ENCODE measurements at regions not wholly inside any gene's neighbourhood (a gene's known extent, or its start where the extent isn't known, plus 50 kb on each side); places are given as distances from the start of the nearest gene placed in this dataset.

DNA sequence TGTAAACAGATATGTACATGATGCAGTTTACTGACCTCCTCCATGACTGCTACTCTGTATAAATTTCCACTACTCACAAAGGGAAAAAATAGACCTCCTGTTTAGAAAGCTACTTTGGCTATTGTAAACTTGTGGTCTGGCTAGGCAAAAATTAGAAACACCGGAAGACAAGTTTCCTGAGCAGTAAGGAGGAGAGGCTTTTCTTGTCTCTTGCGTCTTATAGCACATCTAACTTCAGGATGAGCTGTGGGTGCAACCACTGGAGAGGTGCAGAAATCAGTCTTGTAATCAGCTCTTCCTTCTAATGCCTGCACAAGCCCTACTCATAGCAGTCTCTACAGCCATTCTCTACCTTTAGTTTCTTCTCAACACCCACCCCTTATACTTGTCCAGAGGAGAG is 296.5 kb upstream of the SLC35B3 start:
- DNase-seq, result no peak
- intact Hi-C loops (cut with DNase I), result no loop called here

GRCh38 chr6:8710668-8711431 is 275.5 kb upstream of the SLC35B3 start:
- DNase-seq, result no peak
- H3K27me3 ChIP-seq, result no peaks in the 10 kb centered on the region
- WGBS, 2 donors, result 80 to 81% methylated on average over 5 of the region's 5 CpGs
- H3K9me3 ChIP-seq, result no peaks in the 10 kb centered on the region
- peaks cover 6 to 14% of the 10 kb centered on the region in 2 donors for H3K4me1 ChIP-seq
- TF ChIP-seq, protein P1, sequence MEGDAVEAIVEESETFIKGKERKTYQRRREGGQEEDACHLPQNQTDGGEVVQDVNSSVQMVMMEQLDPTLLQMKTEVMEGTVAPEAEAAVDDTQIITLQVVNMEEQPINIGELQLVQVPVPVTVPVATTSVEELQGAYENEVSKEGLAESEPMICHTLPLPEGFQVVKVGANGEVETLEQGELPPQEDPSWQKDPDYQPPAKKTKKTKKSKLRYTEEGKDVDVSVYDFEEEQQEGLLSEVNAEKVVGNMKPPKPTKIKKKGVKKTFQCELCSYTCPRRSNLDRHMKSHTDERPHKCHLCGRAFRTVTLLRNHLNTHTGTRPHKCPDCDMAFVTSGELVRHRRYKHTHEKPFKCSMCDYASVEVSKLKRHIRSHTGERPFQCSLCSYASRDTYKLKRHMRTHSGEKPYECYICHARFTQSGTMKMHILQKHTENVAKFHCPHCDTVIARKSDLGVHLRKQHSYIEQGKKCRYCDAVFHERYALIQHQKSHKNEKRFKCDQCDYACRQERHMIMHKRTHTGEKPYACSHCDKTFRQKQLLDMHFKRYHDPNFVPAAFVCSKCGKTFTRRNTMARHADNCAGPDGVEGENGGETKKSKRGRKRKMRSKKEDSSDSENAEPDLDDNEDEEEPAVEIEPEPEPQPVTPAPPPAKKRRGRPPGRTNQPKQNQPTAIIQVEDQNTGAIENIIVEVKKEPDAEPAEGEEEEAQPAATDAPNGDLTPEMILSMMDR (IDR thresholded peaks at IDR 0.05), result no peak
- no peak for TF ChIP-seq POLR2A (IDR thresholded peaks at IDR 0.05)
- no peaks in the 10 kb centered on the region for H3K36me3 ChIP-seq
- H3K4me3 ChIP-seq (replicated peaks in 1 of 3), result no peak overlapping the region
- intact Hi-C loops (cut with DNase I), result no loop called here
- no peak overlapping the region for H3K27ac ChIP-seq

More for the DNA sequence above, 296.5 kb upstream of the SLC35B3 start:
- TF ChIP-seq, protein P1 (IDR thresholded peaks at IDR 0.05), result no peak
- H3K27me3 ChIP-seq, result no peaks in the 10 kb centered on the region
- 77 to 79% methylated on average over 2 of the region's 2 CpGs for WGBS, 2 donors
- H3K27ac ChIP-seq, result no peak overlapping the region
- no peaks in the 10 kb centered on the region for H3K36me3 ChIP-seq
- no peak overlapping the region for H3K4me3 ChIP-seq (replicated peaks in 1 of 3)
- H3K9me3 ChIP-seq, result no peaks in the 10 kb centered on the region
- no peaks in the 10 kb centered on the region for H3K4me1 ChIP-seq

GRCh38 chr6:8707956-8708772 is 272.8 kb upstream of the SLC35B3 start:
- Histone ChIP-seq H3K27me3 (no peaks in the 10 kb centered on the region), H3K36me3 (no peaks in the 10 kb centered on the region), H3K4me3 (replicated peaks in 1 of 3) (no peak overlapping the region), H3K9me3 (no peaks in the 10 kb centered on the region), H3K4me1 (peaks cover 6 to 14% of the 10 kb centered on the region in 2 donors), H3K27ac (peak overlapping the region; percentile 41 to 60 (median 47))
- peak; percentile 79 for DNase-seq
- TF ChIP-seq, protein P1 (IDR thresholded peaks at IDR 0.05), result peak in 4 of 6 experiments; percentile 23 to 64 (median 49)
- no peak for TF ChIP-seq POLR2A (IDR thresholded peaks at IDR 0.05)
- intact Hi-C loops (cut with DNase I), result no loop called here
- 5 to 12% methylated on average over 7 of the region's 7 CpGs for WGBS, 2 donors

DNA sequence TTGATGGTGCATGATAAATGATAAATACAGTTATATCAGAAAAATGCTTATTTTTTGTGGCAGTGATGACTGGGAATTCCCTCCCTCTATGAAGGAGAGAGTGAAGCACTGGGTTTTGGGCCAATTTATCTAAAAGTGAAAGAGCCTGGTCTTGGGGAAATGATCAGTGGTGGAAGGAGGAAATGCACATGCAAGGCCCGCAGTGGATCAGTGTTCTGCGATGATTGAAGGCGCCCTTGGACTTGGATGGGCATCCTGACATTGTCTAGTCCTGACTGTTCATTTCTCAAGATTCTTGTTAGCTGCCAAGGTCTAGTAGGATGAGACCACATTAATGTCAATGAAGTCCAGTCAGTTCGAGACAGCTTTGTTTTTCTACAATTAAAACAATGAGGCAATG is 272.0 kb upstream of the SLC35B3 start:
- no peak for DNase-seq
- 73 to 77% methylated on average over 4 of the region's 4 CpGs for WGBS, 2 donors
- TF ChIP-seq, protein P1 (IDR thresholded peaks at IDR 0.05), result no peak
- TF ChIP-seq POLR2A (IDR thresholded peaks at IDR 0.05), result no peak

More for the DNA sequence above, 272.0 kb upstream of the SLC35B3 start:
- H3K36me3 ChIP-seq, result no peaks in the 10 kb centered on the region
- intact Hi-C loops (cut with DNase I), result no loop called here
- H3K27ac ChIP-seq, result peak overlapping the region in 2 of 3 donors; percentile 47 to 60
- H3K4me1 ChIP-seq, result peaks cover 6 to 14% of the 10 kb centered on the region in 2 donors
- no peaks in the 10 kb centered on the region for H3K27me3 ChIP-seq
- H3K4me3 ChIP-seq (replicated peaks in 1 of 3), result no peak overlapping the region
- H3K9me3 ChIP-seq, result no peaks in the 10 kb centered on the region
